ENCODE measurements at regions not wholly inside any gene's neighbourhood (a gene's known extent, or its start where the extent isn't known, plus 50 kb on each side); places are given as distances from the start of the nearest gene placed in this dataset.

GRCh38 chr7:156480671-156481070, 159.9 kb upstream of the RNF32 start:
- DNase-seq (ENCODE audit: low read depth, low spot score), result no peak

- no peak for DNase-seq (ENCODE audit: low read depth, low spot score)
Measured at GRCh38 chr7:156479596-156479995, 161.0 kb upstream of the RNF32 start.

GRCh38 chr7:156478486-156478885, 162.1 kb upstream of the RNF32 start:
- DNase-seq (ENCODE audit: low read depth, low spot score), result no peak

- DNase-seq (ENCODE audit: low read depth, low spot score), result peak; percentile 83
Measured at GRCh38 chr7:156475666-156476065, 164.9 kb upstream of the RNF32 start.

GRCh38 chr7:156475179-156475578, 165.4 kb upstream of the RNF32 start:
- DNase-seq (ENCODE audit: low read depth, low spot score), result peak; percentile 41

GRCh38 chr7:156474241-156474743, 166.3 kb upstream of the RNF32 start:
- peak; percentile 67 for DNase-seq (ENCODE audit: low read depth, low spot score)

GRCh38 chr7:156473476-156474240, 166.9 kb upstream of the RNF32 start:
- DNase-seq (ENCODE audit: low read depth, low spot score), result peak; percentile 63

- DNase-seq (ENCODE audit: low read depth, low spot score), result no peak
Measured at GRCh38 chr7:156472267-156472666, 168.3 kb upstream of the RNF32 start.

- no peak for DNase-seq (ENCODE audit: low read depth, low spot score)
Measured at GRCh38 chr7:156470399-156471320, 169.9 kb upstream of the RNF32 start.

- DNase-seq (ENCODE audit: low read depth, low spot score), result no peak
Measured at GRCh38 chr7:156466955-156467625, 173.5 kb upstream of the RNF32 start.

GRCh38 chr7:156466272-156466671, 174.3 kb upstream of the RNF32 start:
- DNase-seq (ENCODE audit: low read depth, low spot score), result no peak

- DNase-seq (ENCODE audit: low read depth, low spot score), result no peak
Measured at GRCh38 chr7:156465186-156465585, 175.4 kb upstream of the RNF32 start.

- DNase-seq (ENCODE audit: low read depth, low spot score), result no peak
Measured at GRCh38 chr7:156464339-156464738, 176.2 kb upstream of the RNF32 start.

GRCh38 chr7:156463280-156463679, 177.3 kb upstream of the RNF32 start:
- DNase-seq (ENCODE audit: low read depth, low spot score), result no peak

GRCh38 chr7:156461881-156462665, 178.5 kb upstream of the RNF32 start:
- no peak for DNase-seq (ENCODE audit: low read depth, low spot score)

- DNase-seq (ENCODE audit: low read depth, low spot score), result no peak
Measured at GRCh38 chr7:156460858-156461627, 179.5 kb upstream of the RNF32 start.

GRCh38 chr7:156459582-156459981, 181.0 kb upstream of the RNF32 start:
- no peak for DNase-seq (ENCODE audit: low read depth, low spot score)

GRCh38 chr7:156459067-156459466, 181.5 kb upstream of the RNF32 start:
- DNase-seq (ENCODE audit: low read depth, low spot score), result no peak

- no peak for DNase-seq (ENCODE audit: low read depth, low spot score)
Measured at GRCh38 chr7:156458011-156458410, 182.6 kb upstream of the RNF32 start.

GRCh38 chr7:156456503-156457115, 184.0 kb upstream of the RNF32 start:
- DNase-seq (ENCODE audit: low read depth, low spot score), result no peak
